GM10266 (cell line): ENCODE measurements at regions not wholly inside any gene's neighbourhood (a gene's known extent, or its start where the extent isn't known, plus 50 kb on each side); places are given as distances from the start of the nearest gene placed in this dataset.
"Not testable (repeated sequence)": the region's sequence is repeated elsewhere in the genome, so short reads cannot be mapped to it uniquely, and the experiment has no call there.

Experiments used
- DNase-seq: peaks from one replicate; pipeline ENCODE4 v3.0.0; 2012; ENCODE audit errors: extremely low spot score
- TF ChIP-seq, protein P1 (sequence below): IDR thresholded peaks from 2 replicates; pipeline ENCODE4 v1.5.1; 2012; ENCODE audit warnings: mild to moderate bottlenecking, low read depth; ENCODE audit not compliant: control insufficient read depth, insufficient read depth; ENCODE audit errors: missing control alignments

DNA sequence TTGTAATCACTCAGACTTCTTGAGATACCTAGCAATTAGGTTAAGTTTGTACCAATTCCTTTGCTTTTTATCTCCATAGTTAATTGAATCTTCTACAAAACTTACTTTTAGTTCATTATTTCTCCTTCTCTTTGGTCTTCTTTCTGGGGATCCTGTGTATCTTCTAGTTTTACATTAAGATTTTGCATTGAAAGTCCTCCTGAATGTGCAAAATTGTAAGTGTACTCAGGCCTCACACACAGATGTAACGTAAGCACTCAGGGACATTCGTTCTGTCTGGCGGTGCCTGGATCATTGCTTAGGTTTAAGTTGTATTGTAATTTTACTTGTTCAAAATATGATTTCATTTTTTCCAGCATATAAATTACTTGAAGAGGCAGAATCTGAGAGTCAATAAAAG is 222.6 kb upstream of the CPHXL start:
- TF ChIP-seq, protein P1, sequence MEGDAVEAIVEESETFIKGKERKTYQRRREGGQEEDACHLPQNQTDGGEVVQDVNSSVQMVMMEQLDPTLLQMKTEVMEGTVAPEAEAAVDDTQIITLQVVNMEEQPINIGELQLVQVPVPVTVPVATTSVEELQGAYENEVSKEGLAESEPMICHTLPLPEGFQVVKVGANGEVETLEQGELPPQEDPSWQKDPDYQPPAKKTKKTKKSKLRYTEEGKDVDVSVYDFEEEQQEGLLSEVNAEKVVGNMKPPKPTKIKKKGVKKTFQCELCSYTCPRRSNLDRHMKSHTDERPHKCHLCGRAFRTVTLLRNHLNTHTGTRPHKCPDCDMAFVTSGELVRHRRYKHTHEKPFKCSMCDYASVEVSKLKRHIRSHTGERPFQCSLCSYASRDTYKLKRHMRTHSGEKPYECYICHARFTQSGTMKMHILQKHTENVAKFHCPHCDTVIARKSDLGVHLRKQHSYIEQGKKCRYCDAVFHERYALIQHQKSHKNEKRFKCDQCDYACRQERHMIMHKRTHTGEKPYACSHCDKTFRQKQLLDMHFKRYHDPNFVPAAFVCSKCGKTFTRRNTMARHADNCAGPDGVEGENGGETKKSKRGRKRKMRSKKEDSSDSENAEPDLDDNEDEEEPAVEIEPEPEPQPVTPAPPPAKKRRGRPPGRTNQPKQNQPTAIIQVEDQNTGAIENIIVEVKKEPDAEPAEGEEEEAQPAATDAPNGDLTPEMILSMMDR = no peak
- DNase-seq = no peak

GRCh38 chr16:75952124-75952523 is 225.8 kb upstream of the CPHXL start:
- TF ChIP-seq, protein P1 = no peak
- no peak for DNase-seq

DNA sequence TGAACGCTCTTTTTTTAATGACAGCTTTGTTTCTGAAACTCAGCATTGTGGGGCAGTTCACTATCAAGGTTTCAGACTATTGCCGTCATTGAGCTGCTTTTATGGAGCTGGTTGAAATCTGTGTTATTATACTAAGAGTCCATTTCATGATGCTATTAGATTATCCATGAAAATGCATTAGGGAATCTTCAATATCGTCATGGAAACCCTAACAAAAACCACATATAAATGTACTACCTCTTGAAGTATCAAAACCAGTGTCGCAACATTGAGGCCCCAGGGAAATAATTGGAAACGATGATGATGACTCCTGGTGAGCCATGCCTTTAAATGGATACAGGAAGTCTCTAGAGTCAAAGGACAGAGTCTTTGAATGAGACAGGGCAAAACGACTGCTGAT is 231.6 kb upstream of the CPHXL start:
- TF ChIP-seq, protein P1 = no peak
- no peak for DNase-seq

DNA sequence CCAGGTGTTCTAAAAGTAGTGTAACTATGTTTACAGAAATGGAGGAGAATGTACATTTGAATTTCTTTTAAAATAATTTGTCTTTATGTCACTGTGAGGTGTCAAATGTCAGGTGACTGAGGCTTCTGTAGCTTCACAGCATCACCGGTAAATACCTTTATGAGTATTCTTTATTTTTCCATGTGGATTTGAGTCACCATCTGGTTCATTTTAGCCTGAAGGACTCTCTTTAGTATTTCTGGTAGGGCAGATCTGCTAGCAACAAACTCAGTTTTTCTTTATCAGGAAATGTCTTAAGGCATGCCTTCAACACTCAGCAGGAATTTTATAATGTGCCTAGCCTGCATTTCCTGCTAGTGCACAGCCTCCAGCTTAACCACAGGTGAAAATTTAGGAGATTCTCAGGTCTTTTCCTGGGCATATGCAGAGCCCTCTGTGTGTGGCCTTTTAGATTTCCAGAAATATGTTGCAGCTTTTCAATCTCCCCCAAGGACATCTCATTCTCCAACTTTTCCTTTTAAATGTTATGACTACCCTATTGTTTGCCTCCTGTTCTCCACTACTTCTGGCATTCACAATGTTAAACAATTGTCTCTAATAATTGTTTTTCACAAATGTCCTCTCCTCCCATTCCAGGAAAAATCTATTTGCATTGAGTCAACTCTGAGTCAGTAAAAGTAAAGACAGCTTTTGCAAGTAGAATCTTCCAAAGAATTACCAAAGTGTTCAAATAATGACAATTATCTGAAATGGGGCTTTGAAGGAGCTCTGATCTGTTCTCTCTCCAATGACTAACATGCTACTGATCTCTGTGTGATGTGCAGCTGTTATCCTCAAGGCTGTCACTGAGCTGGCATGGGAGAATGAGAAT is 239.4 kb upstream of the CPHXL start:
- DNase-seq = no peak
- TF ChIP-seq, protein P1 = no peak

- not testable (repeated sequence) for DNase-seq
Measured at GRCh38 chr16:75969120-75969519, 242.8 kb upstream of the CPHXL start.

GRCh38 chr16:75971334-75971733 is 245.0 kb upstream of the CPHXL start:
- TF ChIP-seq, protein P1 = no peak
- DNase-seq = no peak

- TF ChIP-seq, protein P1 = no peak
- DNase-seq = no peak
Measured at GRCh38 chr16:75983296-75983695, 257.0 kb upstream of the CPHXL start.

DNA sequence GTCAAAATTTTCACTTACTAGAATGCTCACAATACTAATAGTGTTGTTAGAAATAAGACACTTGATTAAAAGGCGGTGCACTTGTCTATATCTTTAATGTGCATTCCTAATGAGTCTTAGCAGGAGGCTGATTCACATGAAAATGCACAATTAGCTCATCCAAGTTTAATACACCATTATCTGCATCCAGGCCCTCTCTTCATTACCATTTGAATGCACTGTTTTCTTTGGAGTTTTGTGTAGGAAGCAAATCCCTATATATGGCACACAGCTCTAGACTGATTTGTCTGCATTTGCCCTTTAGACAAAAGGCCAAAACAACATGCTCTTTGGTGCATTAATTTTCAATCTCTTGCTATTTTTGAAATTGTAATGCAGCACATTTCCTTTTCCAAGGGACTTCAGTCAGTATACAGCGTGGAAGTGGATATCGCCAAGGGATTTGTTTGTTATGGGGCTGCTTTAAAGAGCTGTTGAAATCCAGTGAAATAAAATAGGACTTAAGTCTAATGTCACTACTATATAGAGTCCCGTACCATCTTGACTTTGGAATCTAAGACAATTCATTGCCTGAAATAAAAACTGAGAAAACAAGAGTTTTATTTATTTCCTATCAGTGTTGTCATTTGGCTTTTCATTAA is 257.6 kb upstream of the CPHXL start:
- TF ChIP-seq, protein P1 = no peak
- no peak for DNase-seq
